HL-60 (cell line): ENCODE measurements at regions not wholly inside any gene's neighbourhood (a gene's known extent, or its start where the extent isn't known, plus 50 kb on each side); places are given as distances from the start of the nearest gene placed in this dataset.

Source experiments
- DNase-seq, 2 experiments: peaks; one replicate each; pipeline ENCODE4 v3.0.0-alpha.2; 2010 to 2020; ENCODE audit warnings: low read depth in 1 of 2, low spot score in 1 of 2
- H3K27ac ChIP-seq: fragments of 250-450 bp; sonication (Bioruptor Pico); replicated peaks from 2 replicates; pipeline ENCODE4 v1.5.1; 2020; ENCODE audit warnings: mild to moderate bottlenecking, moderate library complexity
- H3K27me3 ChIP-seq: fragments of 250-450 bp; sonication (Bioruptor Pico); 2 replicates; pipeline ENCODE4 v1.5.1; 2021; ENCODE audit warnings: mild to moderate bottlenecking, moderate library complexity; ENCODE audit not compliant: insufficient read depth, poor library complexity, severe bottlenecking
- H3K4me3 ChIP-seq: replicated peaks from 2 replicates; pipeline ENCODE4 v1.5.1; 2011; ENCODE audit warnings: mild to moderate bottlenecking, control low read depth, low read length; ENCODE audit not compliant: insufficient read depth
- GABPA ChIP-seq: IDR thresholded peaks from 2 replicates; pipeline ENCODE4 v1.6.1; 2012; ENCODE audit warnings: low read depth
- POLR2AphosphoS5 ChIP-seq: IDR thresholded peaks from 2 replicates; pipeline ENCODE4 v1.6.1; 2012; ENCODE audit warnings: low read depth
- SPI1 ChIP-seq: IDR thresholded peaks from 2 replicates; pipeline ENCODE4 v1.6.1; 2012; ENCODE audit warnings: low read depth, mild to moderate bottlenecking, borderline replicate concordance
- TF ChIP-seq, protein P1 (sequence below): IDR thresholded peaks from one replicate; pipeline ENCODE4 v1.5.1; 2011; ENCODE audit warnings: low read length, control low read depth, inconsistent platforms; ENCODE audit not compliant: insufficient read depth
- TF ChIP-seq, protein P2 (sequence below): IDR thresholded peaks from 2 replicates; pipeline ENCODE4 v1.6.1; 2012; ENCODE audit warnings: low read depth; ENCODE audit not compliant: insufficient replicate concordance

DNA sequence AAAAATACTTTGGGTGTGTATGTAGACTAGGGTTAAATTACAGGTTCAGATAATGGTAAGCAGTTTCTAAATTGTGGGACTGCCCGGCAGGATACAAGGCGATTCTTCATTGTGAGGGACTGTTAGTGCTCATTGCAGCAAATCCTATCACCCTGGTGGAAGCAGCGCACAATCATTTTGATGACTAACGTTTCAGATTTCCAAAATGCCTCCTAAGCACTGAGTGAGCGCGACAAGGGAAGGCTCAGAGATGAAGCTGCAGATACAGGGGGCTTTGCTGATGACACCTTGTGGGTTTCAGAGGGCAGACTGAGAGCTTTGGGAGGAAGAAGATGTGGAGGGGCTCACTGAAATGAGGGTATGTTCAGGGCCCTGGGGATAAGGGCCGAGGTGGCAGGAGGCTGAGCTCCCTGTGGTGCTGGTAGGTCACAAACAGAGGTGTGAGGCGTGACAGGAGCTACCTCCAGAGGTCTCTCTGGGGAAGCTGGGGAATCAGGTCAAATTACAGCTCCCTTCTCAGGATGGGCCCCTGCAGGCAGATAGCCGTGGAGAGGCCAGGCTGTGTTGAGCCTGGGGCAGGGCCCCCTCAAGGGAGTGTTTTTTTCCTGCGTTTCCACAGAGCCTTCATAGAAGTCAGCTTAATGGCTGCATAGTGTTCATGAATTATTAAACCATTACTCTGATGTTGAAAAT lies 84.5 kb upstream of the FYN start:
- TF ChIP-seq SPI1, result no peak
- TF ChIP-seq GABPA, result no peak
- no peak for TF ChIP-seq POLR2AphosphoS5
- TF ChIP-seq, protein P1, sequence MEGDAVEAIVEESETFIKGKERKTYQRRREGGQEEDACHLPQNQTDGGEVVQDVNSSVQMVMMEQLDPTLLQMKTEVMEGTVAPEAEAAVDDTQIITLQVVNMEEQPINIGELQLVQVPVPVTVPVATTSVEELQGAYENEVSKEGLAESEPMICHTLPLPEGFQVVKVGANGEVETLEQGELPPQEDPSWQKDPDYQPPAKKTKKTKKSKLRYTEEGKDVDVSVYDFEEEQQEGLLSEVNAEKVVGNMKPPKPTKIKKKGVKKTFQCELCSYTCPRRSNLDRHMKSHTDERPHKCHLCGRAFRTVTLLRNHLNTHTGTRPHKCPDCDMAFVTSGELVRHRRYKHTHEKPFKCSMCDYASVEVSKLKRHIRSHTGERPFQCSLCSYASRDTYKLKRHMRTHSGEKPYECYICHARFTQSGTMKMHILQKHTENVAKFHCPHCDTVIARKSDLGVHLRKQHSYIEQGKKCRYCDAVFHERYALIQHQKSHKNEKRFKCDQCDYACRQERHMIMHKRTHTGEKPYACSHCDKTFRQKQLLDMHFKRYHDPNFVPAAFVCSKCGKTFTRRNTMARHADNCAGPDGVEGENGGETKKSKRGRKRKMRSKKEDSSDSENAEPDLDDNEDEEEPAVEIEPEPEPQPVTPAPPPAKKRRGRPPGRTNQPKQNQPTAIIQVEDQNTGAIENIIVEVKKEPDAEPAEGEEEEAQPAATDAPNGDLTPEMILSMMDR, result no peak
- TF ChIP-seq, protein P2, sequence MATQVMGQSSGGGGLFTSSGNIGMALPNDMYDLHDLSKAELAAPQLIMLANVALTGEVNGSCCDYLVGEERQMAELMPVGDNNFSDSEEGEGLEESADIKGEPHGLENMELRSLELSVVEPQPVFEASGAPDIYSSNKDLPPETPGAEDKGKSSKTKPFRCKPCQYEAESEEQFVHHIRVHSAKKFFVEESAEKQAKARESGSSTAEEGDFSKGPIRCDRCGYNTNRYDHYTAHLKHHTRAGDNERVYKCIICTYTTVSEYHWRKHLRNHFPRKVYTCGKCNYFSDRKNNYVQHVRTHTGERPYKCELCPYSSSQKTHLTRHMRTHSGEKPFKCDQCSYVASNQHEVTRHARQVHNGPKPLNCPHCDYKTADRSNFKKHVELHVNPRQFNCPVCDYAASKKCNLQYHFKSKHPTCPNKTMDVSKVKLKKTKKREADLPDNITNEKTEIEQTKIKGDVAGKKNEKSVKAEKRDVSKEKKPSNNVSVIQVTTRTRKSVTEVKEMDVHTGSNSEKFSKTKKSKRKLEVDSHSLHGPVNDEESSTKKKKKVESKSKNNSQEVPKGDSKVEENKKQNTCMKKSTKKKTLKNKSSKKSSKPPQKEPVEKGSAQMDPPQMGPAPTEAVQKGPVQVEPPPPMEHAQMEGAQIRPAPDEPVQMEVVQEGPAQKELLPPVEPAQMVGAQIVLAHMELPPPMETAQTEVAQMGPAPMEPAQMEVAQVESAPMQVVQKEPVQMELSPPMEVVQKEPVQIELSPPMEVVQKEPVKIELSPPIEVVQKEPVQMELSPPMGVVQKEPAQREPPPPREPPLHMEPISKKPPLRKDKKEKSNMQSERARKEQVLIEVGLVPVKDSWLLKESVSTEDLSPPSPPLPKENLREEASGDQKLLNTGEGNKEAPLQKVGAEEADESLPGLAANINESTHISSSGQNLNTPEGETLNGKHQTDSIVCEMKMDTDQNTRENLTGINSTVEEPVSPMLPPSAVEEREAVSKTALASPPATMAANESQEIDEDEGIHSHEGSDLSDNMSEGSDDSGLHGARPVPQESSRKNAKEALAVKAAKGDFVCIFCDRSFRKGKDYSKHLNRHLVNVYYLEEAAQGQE, result no peak
- no peak for DNase-seq
- Histone ChIP-seq H3K27me3 (no peaks in the 10 kb centered on the region), H3K27ac (no peak overlapping the region), H3K4me3 (no peak overlapping the region)

DNA sequence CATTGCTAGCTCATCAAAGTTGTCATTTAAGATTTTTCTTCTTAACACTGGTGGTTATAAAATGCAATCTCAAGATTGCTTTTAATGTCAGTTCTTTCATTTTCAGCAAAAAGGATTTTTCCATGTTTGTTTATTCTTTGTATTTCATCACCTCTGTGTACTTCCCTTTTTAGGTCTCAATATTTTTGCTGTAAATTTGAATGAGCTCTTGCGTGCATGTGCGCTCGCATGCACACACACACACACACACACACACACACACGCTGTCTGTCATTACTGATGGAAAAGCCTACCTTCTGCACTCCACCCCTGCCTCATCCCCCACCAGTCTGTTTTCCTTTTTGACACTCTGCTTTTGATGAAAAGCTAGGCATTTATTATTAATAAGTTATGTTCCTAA lies 85.3 kb upstream of the FYN start:
- H3K27me3 ChIP-seq, result no peaks in the 10 kb centered on the region

DNA sequence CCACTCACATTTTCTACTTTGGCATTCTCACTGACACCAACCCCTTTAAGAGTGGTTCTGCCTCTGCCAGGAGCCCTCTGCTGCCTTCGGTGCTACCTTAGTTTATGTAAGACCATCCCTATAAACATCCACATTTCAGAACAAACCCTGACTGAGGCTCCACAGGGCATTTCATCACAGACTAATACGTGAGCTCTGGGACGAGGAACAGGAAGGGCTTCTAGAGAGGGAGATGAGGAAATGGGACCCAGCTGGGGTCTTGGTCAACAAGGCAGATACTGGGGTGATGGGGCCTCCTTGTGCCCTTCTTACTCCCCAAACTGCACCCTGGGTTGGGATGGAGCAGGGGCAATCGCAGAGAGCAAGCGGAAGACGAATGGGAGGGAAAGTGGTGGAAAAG lies 86.5 kb upstream of the FYN start:
- peak in 1 of 2 experiments; percentile 16 for DNase-seq
- Histone ChIP-seq H3K27me3 (no peaks in the 10 kb centered on the region), H3K27ac (no peak overlapping the region), H3K4me3 (no peak overlapping the region)
- no peak for TF ChIP-seq GABPA
- TF ChIP-seq, protein P1, result no peak
- TF ChIP-seq SPI1, result no peak
- TF ChIP-seq, protein P2, result no peak
- TF ChIP-seq POLR2AphosphoS5, result no peak

More for the DNA sequence above, 85.3 kb upstream of the FYN start:
- TF ChIP-seq GABPA (no peak), SPI1 (peak; percentile 38; the same call in 1 of the 2 replicates), POLR2AphosphoS5 (no peak)
- TF ChIP-seq, protein P1, result no peak
- TF ChIP-seq, protein P2, result no peak
- peak in 1 of 2 experiments; percentile 51 for DNase-seq
- Histone ChIP-seq H3K4me3 (no peak overlapping the region), H3K27ac (no peak overlapping the region)
